DND-41 (cell line): ENCODE measurements at regions not wholly inside any gene's neighbourhood (a gene's known extent, or its start where the extent isn't known, plus 50 kb on each side); places are given as distances from the start of the nearest gene placed in this dataset.

Experiments
- EZH2 ChIP-seq: IDR thresholded peaks from 3 replicates; pipeline ENCODE4 v1.6.1; 2012; ENCODE audit warnings: borderline replicate concordance, low read depth, mild to moderate bottlenecking, moderate library complexity, low read length, inconsistent platforms; ENCODE audit not compliant: severe bottlenecking
- TF ChIP-seq, protein P1 (sequence below): IDR thresholded peaks from 2 replicates; pipeline ENCODE4 v1.5.1; 2012; ENCODE audit warnings: borderline replicate concordance, low read length, moderate library complexity, mild to moderate bottlenecking; ENCODE audit not compliant: poor library complexity, severe bottlenecking; ENCODE audit errors: extremely low read depth

- TF ChIP-seq, protein P1, sequence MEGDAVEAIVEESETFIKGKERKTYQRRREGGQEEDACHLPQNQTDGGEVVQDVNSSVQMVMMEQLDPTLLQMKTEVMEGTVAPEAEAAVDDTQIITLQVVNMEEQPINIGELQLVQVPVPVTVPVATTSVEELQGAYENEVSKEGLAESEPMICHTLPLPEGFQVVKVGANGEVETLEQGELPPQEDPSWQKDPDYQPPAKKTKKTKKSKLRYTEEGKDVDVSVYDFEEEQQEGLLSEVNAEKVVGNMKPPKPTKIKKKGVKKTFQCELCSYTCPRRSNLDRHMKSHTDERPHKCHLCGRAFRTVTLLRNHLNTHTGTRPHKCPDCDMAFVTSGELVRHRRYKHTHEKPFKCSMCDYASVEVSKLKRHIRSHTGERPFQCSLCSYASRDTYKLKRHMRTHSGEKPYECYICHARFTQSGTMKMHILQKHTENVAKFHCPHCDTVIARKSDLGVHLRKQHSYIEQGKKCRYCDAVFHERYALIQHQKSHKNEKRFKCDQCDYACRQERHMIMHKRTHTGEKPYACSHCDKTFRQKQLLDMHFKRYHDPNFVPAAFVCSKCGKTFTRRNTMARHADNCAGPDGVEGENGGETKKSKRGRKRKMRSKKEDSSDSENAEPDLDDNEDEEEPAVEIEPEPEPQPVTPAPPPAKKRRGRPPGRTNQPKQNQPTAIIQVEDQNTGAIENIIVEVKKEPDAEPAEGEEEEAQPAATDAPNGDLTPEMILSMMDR = no peak
- TF ChIP-seq EZH2 = no peak
Observed at GRCh38 chr4:24416293-24416692, 168.1 kb downstream of the DHX15 start.
